DOHH2 (cell line): ENCODE measurements at regions not wholly inside any gene's neighbourhood (a gene's known extent, or its start where the extent isn't known, plus 50 kb on each side); places are given as distances from the start of the nearest gene placed in this dataset.

Experiments
- H3F3A ChIP-seq: fragments of 200-600 bp; sonication (generic), shearing (Covaris generic); 2 replicates; pipeline ENCODE4 v1.6.0; 2016; ENCODE audit warnings: antibody characterized with exemption, mild to moderate bottlenecking; ENCODE audit not compliant: control insufficient read depth, insufficient read depth
- H3K27ac ChIP-seq: fragments of 200-600 bp; sonication (generic); 2 replicates; pipeline ENCODE4 v1.5.1; 2014; ENCODE audit warnings: low read depth, mild to moderate bottlenecking, low read length, moderate library complexity
- H3K27me3 ChIP-seq: fragments of 200-600 bp; sonication (generic); 2 replicates; pipeline ENCODE4 v1.6.1; 2014; ENCODE audit warnings: mild to moderate bottlenecking, low read length, mixed read lengths; ENCODE audit not compliant: control insufficient read depth
- H3K36me3 ChIP-seq: fragments of 200-600 bp; sonication (generic); 2 replicates; pipeline ENCODE4 v1.6.1; 2014; ENCODE audit warnings: mild to moderate bottlenecking, low read length, moderate library complexity, mixed read lengths; ENCODE audit not compliant: control insufficient read depth
- H3K4me1 ChIP-seq: fragments of 200-600 bp; sonication (generic); 2 replicates; pipeline ENCODE4 v1.6.1; 2014; ENCODE audit warnings: mild to moderate bottlenecking, low read length, mixed read lengths; ENCODE audit not compliant: control insufficient read depth
- H3K4me2 ChIP-seq: fragments of 200-600 bp; sonication (generic); 2 replicates; pipeline ENCODE4 v1.6.0; 2014; ENCODE audit warnings: mild to moderate bottlenecking, low read length, moderate library complexity
- H3K4me3 ChIP-seq: fragments of 200-600 bp; sonication (generic); 2 replicates; pipeline ENCODE4 v1.5.1; 2014; ENCODE audit warnings: mild to moderate bottlenecking, low read length, mixed read lengths
- H3K79me2 ChIP-seq: fragments of 200-600 bp; sonication (generic); 2 replicates; pipeline ENCODE4 v1.6.1; 2014; ENCODE audit warnings: mild to moderate bottlenecking, low read length, mixed read lengths; ENCODE audit not compliant: control insufficient read depth
- H3K9me2 ChIP-seq: fragments of 200-600 bp; sonication (generic); replicated peaks from 2 replicates; pipeline ENCODE4 v1.6.1; 2014; ENCODE audit warnings: mild to moderate bottlenecking, low read length, mixed read lengths; ENCODE audit not compliant: control insufficient read depth
- H3K9me3 ChIP-seq: fragments of 200-600 bp; sonication (generic); 2 replicates; pipeline ENCODE4 v1.6.1; 2014; ENCODE audit warnings: antibody characterized with exemption, low read length, mixed read lengths; ENCODE audit not compliant: control insufficient read depth, insufficient read depth
- H4K20me1 ChIP-seq: fragments of 200-600 bp; sonication (generic); 2 replicates; pipeline ENCODE4 v1.6.0; 2014; ENCODE audit warnings: low read depth, mild to moderate bottlenecking, antibody characterized with exemption, low read length, moderate library complexity; ENCODE audit not compliant: control insufficient read depth, insufficient read depth
- EZH2phosphoT487 ChIP-seq: fragments of 200-600 bp; sonication (generic); IDR thresholded peaks from 2 replicates; pipeline ENCODE4 v1.6.1; 2017; ENCODE audit warnings: borderline replicate concordance, mild to moderate bottlenecking, antibody characterized with exemption, low read length, moderate library complexity, mixed read lengths
- TF ChIP-seq, protein P1 (sequence below): fragments of 200-600 bp; sonication (generic); IDR thresholded peaks from one replicate; pipeline ENCODE4 v1.5.1; 2014; ENCODE audit warnings: antibody characterized with exemption, mild to moderate bottlenecking, low read depth, low read length; ENCODE audit not compliant: poor library complexity, severe bottlenecking

GRCh38 chr11:57082125-57082524 is 93.4 kb downstream of the OR5AK2 start:
- Histone ChIP-seq H3K4me1 (no peaks in the 10 kb centered on the region), H3K36me3 (no peaks in the 10 kb centered on the region), H3K27ac (no peak overlapping the region), H3K9me2 (no peaks in the 10 kb centered on the region), H3K4me2 (no peak overlapping the region), H3K79me2 (no peaks in the 10 kb centered on the region), H3F3A (no peaks in the 10 kb centered on the region), H4K20me1 (no peaks in the 10 kb centered on the region), H3K4me3 (no peak overlapping the region), H3K9me3 (no peaks in the 10 kb centered on the region), H3K27me3 (0 out of 2 replicates have a peak, but pooled peaks cover 3% of the 10 kb centered on the region)
- TF ChIP-seq, protein P1, sequence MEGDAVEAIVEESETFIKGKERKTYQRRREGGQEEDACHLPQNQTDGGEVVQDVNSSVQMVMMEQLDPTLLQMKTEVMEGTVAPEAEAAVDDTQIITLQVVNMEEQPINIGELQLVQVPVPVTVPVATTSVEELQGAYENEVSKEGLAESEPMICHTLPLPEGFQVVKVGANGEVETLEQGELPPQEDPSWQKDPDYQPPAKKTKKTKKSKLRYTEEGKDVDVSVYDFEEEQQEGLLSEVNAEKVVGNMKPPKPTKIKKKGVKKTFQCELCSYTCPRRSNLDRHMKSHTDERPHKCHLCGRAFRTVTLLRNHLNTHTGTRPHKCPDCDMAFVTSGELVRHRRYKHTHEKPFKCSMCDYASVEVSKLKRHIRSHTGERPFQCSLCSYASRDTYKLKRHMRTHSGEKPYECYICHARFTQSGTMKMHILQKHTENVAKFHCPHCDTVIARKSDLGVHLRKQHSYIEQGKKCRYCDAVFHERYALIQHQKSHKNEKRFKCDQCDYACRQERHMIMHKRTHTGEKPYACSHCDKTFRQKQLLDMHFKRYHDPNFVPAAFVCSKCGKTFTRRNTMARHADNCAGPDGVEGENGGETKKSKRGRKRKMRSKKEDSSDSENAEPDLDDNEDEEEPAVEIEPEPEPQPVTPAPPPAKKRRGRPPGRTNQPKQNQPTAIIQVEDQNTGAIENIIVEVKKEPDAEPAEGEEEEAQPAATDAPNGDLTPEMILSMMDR: no peak
- no peak for TF ChIP-seq EZH2phosphoT487

- no peaks in the 10 kb centered on the region for H3F3A ChIP-seq
- no peak overlapping the region for H3K4me3 ChIP-seq
- 0 out of 2 replicates have a peak, but pooled peaks cover 3% of the 10 kb centered on the region for H3K27me3 ChIP-seq
- no peaks in the 10 kb centered on the region for H3K9me3 ChIP-seq
- no peaks in the 10 kb centered on the region for H4K20me1 ChIP-seq
- no peaks in the 10 kb centered on the region for H3K36me3 ChIP-seq
- H3K4me1 ChIP-seq: no peaks in the 10 kb centered on the region
- no peak overlapping the region for H3K4me2 ChIP-seq
- H3K79me2 ChIP-seq: no peaks in the 10 kb centered on the region
- no peaks in the 10 kb centered on the region for H3K9me2 ChIP-seq
- no peak overlapping the region for H3K27ac ChIP-seq
- TF ChIP-seq EZH2phosphoT487: no peak
- TF ChIP-seq, protein P1: no peak
Measured at GRCh38 chr11:57083641-57084385, 95.1 kb downstream of the OR5AK2 start.

- Histone ChIP-seq H3K4me1 (no peaks in the 10 kb centered on the region), H3K4me3 (no peak overlapping the region), H3K36me3 (no peaks in the 10 kb centered on the region), H3K27me3 (peaks cover 3% of the 10 kb centered on the region; the same call in 1 of the 2 replicates), H3K9me2 (no peaks in the 10 kb centered on the region), H3F3A (no peaks in the 10 kb centered on the region), H4K20me1 (no peaks in the 10 kb centered on the region), H3K9me3 (no peaks in the 10 kb centered on the region), H3K27ac (no peak overlapping the region), H3K79me2 (no peaks in the 10 kb centered on the region), H3K4me2 (no peak overlapping the region)
- TF ChIP-seq, protein P1: no peak
- TF ChIP-seq EZH2phosphoT487: no peak
Measured at GRCh38 chr11:57085611-57086010, 96.1 kb upstream of the LRRC55 start.
